ENCODE measurements at regions not wholly inside any gene's neighbourhood (a gene's known extent, or its start where the extent isn't known, plus 50 kb on each side); places are given as distances from the start of the nearest gene placed in this dataset.

- H3K4me1 ChIP-seq (ENCODE audit: control insufficient read depth, insufficient read depth, low read length): peaks cover 6% of the 10 kb centered on the region; the same call in 1 of the 2 replicates
- POLR2A ChIA-PET: no interaction called here
- H3K36me3 ChIP-seq (ENCODE audit: control insufficient read depth in 2 of 2, insufficient read depth in 1 of 2, low read length in 2 of 2): no peaks in the 10 kb centered on the region
- CTCF ChIA-PET: interaction anchor here (1.0 kb wide), 1 partner anchor 8 kb away, joined by 3 read pairs; no protein-coding TSS in a partner anchor
- H3K27ac ChIP-seq (ENCODE audit: extremely low read depth, low read depth, low read length): no peak overlapping the region
- no peak overlapping the region for H3K4me3 ChIP-seq (ENCODE audit: low read depth, low read length)
- H3K9me3 ChIP-seq (ENCODE audit: control insufficient read depth, insufficient read depth, low read depth, low read length): no peaks in the 10 kb centered on the region
- no peak for TF ChIP-seq ZBTB10 (tag by site-specific recombination; IDR thresholded peaks at IDR 0.05)
- peak; percentile 85 for TF ChIP-seq FEZF1 (tag by site-specific recombination; IDR thresholded peaks at IDR 0.05)
Measured at GRCh38 chr2:145760781-145761649, 1241.1 kb upstream of the ZEB2 start.

GRCh38 chr2:145759228-145759915 lies 1239.5 kb upstream of the ZEB2 start:
- POLR2A ChIA-PET: no interaction called here

GRCh38 chr2:145757503-145758246 lies 1237.8 kb upstream of the ZEB2 start:
- ChIA-PET CTCF (interaction anchor here (0.7 kb wide), 1 partner anchor 507 kb away, joined by 6 read pairs; no protein-coding TSS in a partner anchor), POLR2A (no interaction called here)
- TF ChIP-seq REPIN1 (tag by site-specific recombination; IDR thresholded peaks at IDR 0.05; ENCODE audit: low read depth) (no peak), ZBTB7A (tag by site-specific recombination; IDR thresholded peaks at IDR 0.05; ENCODE audit: low read depth) (no peak), PRDM2 (tag by site-specific recombination; IDR thresholded peaks at IDR 0.05; ENCODE audit: borderline replicate concordance) (no peak), ZNF692 (tag by site-specific recombination; IDR thresholded peaks at IDR 0.05) (no peak), ZNF518A (tag by site-specific recombination; conservative IDR thresholded peaks at IDR 0.05; ENCODE audit: low read depth) (no peak)
- Histone ChIP-seq H3K27ac (ENCODE audit: extremely low read depth, low read depth, low read length) (no peak overlapping the region), H3K36me3 (ENCODE audit: control insufficient read depth in 2 of 2, insufficient read depth in 1 of 2, low read length in 2 of 2) (no peaks in the 10 kb centered on the region), H3K4me1 (ENCODE audit: control insufficient read depth, insufficient read depth, low read length) (no peaks in the 10 kb centered on the region), H3K9me3 (ENCODE audit: control insufficient read depth, insufficient read depth, low read depth, low read length) (no peaks in the 10 kb centered on the region), H3K4me3 (ENCODE audit: low read depth, low read length) (no peak overlapping the region)

More at GRCh38 chr2:145759228-145759915, 1239.5 kb upstream of the ZEB2 start:
- H3K4me3 ChIP-seq (ENCODE audit: low read depth, low read length): no peak overlapping the region
- TF ChIP-seq ZNF660 (tag by site-specific recombination; IDR thresholded peaks at IDR 0.05): no peak
- TF ChIP-seq ZNF621 (tag by site-specific recombination; IDR thresholded peaks at IDR 0.05): no peak
- no peak for TF ChIP-seq ZNF324 (tag by site-specific recombination; IDR thresholded peaks at IDR 0.05)
- no peak for TF ChIP-seq SCRT1 (tag by site-specific recombination; IDR thresholded peaks at IDR 0.05; ENCODE audit: borderline replicate concordance)
- no peak for TF ChIP-seq ZNF843 (tag by site-specific recombination; IDR thresholded peaks at IDR 0.05)
- no peak for TF ChIP-seq MYNN (tag by site-specific recombination; IDR thresholded peaks at IDR 0.05; ENCODE audit: borderline replicate concordance)
- no peak for TF ChIP-seq ZNF311 (tag by site-specific recombination; IDR thresholded peaks at IDR 0.05; ENCODE audit: borderline replicate concordance)
- TF ChIP-seq ZNF521 (tag by site-specific recombination; IDR thresholded peaks at IDR 0.05): no peak
- H3K36me3 ChIP-seq (ENCODE audit: control insufficient read depth in 2 of 2, insufficient read depth in 1 of 2, low read length in 2 of 2): no peaks in the 10 kb centered on the region
- CTCF ChIA-PET: interaction anchor here (0.6 to 0.7 kb wide), 2 partner anchors 66 to 125 kb away, joined by 3 read pairs; no protein-coding TSS in a partner anchor
- H3K9me3 ChIP-seq (ENCODE audit: control insufficient read depth, insufficient read depth, low read depth, low read length): no peaks in the 10 kb centered on the region
- peaks cover 1% of the 10 kb centered on the region; the same call in 1 of the 2 replicates for H3K4me1 ChIP-seq (ENCODE audit: control insufficient read depth, insufficient read depth, low read length)
- H3K27ac ChIP-seq (ENCODE audit: extremely low read depth, low read depth, low read length): no peak overlapping the region

Data from HEK293 (cell line).